Uterus (tissue), 2 donors: ENCODE measurements at regions not wholly inside any gene's neighbourhood (a gene's known extent, or its start where the extent isn't known, plus 50 kb on each side); places are given as distances from the start of the nearest gene placed in this dataset.

ENCODE experiments used
- POLR2A ChIP-seq, 2 donors: fragments of 450-650 bp; IDR thresholded peaks; one replicate each; pipeline ENCODE4 v1.6.1; 2016; ENCODE audit warnings: antibody characterized with exemption in 2 of 2, mild to moderate bottlenecking in 1 of 2, moderate library complexity in 1 of 2
- TF ChIP-seq, protein P1 (sequence below), 4 experiments: fragments of 200-600 bp in 2 of 4; fragments of 450-650 bp in 2 of 4; sonication (generic) in 2 of 4; IDR thresholded peaks; one replicate each; pipeline ENCODE4 v1.5.1; 2016 to 2019; ENCODE audit warnings: antibody characterized with exemption in 4 of 4, mild to moderate bottlenecking in 2 of 4, moderate library complexity in 1 of 4

DNA sequence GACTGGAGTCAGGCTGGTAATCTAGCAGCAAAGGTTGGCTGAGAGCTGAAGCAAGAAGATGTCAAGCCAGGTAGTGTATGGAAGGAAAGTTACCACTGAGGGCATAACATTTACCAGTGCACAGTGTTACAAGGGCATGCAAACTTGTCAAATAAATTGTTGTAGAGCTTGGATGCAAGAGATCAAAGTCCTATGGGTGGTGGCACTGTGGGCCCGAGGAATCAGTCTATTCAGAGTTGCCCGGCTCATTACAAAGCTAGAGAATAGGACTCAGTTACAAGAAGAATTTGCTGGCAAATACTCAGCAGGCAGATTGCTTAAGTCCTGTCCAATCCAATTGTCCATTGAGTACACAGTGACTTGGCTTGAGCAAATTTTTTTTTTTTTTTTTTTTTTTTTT, 2043.8 kb downstream of the ARAP2 start:
- TF ChIP-seq, protein P1, sequence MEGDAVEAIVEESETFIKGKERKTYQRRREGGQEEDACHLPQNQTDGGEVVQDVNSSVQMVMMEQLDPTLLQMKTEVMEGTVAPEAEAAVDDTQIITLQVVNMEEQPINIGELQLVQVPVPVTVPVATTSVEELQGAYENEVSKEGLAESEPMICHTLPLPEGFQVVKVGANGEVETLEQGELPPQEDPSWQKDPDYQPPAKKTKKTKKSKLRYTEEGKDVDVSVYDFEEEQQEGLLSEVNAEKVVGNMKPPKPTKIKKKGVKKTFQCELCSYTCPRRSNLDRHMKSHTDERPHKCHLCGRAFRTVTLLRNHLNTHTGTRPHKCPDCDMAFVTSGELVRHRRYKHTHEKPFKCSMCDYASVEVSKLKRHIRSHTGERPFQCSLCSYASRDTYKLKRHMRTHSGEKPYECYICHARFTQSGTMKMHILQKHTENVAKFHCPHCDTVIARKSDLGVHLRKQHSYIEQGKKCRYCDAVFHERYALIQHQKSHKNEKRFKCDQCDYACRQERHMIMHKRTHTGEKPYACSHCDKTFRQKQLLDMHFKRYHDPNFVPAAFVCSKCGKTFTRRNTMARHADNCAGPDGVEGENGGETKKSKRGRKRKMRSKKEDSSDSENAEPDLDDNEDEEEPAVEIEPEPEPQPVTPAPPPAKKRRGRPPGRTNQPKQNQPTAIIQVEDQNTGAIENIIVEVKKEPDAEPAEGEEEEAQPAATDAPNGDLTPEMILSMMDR (IDR thresholded peaks at IDR 0.05), result no peak
- TF ChIP-seq POLR2A (IDR thresholded peaks at IDR 0.05), result no peak
